ENCODE measurements at regions not wholly inside any gene's neighbourhood (a gene's known extent, or its start where the extent isn't known, plus 50 kb on each side); places are given as distances from the start of the nearest gene placed in this dataset.

DNA sequence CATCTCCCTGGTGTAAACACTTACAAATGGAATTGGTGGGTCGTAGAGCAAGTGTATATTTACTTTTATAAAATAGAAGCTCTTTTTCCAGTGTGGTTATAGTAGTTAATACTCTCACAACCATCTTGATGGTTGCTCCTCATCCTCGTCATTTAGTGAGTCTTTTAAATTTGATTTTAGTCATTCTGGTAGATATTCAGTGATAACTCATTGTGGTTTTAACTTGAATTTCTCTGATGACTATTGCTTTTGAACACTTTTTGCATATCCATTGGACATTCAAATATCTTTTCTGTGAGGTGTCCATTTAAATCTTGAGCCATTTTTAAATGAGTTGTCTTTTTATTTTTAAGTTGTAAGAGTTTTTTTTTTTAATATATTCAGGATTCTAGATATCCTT is 189.2 kb upstream of the PHACTR1 start:
- TF ChIP-seq CTCF (conservative IDR thresholded peaks at IDR 0.05; ENCODE audit: low read length) (no peak), EZH2phosphoT487 (IDR thresholded peaks at IDR 0.05; ENCODE audit: borderline replicate concordance, low read depth, low read length) (no peak)
- Histone ChIP-seq H3K79me2 (ENCODE audit: insufficient read depth, low read depth, low read length) (no peaks in the 10 kb centered on the region), H3K36me3 (ENCODE audit: insufficient read depth, low read length) (no peaks in the 10 kb centered on the region), H3K9me3 (ENCODE audit: low read length) (no peaks in the 10 kb centered on the region), H3K4me2 (ENCODE audit: low read length) (no peak overlapping the region), H3K4me3 (ENCODE audit: low read depth, low read length, poor library complexity, severe bottlenecking) (no peak overlapping the region), H4K20me1 (ENCODE audit: insufficient read depth, low read length) (no peaks in the 10 kb centered on the region), H2AFZ (ENCODE audit: low read length) (no peak overlapping the region), H3K27ac (ENCODE audit: low read depth, low read length, poor library complexity, severe bottlenecking) (no peak overlapping the region), H3K9me2 (ENCODE audit: insufficient read depth, low read length) (no peaks in the 10 kb centered on the region), H3K4me1 (ENCODE audit: insufficient read depth, low read length, poor library complexity, severe bottlenecking) (no peaks in the 10 kb centered on the region)
- POLR2A ChIA-PET, result no interaction called here
- no peak for DNase-seq (ENCODE audit: low spot score)
- BruUV-seq (replicated peaks), result no TSS peak
- intact Hi-C loops (cut with micrococcal nuclease; ENCODE audit: unreplicated experiment), result no loop called here
- CTCF ChIA-PET (ENCODE audit: unreplicated experiment), result no interaction called here

- Histone ChIP-seq H4K20me1 (ENCODE audit: insufficient read depth, low read length) (no peaks in the 10 kb centered on the region), H3K4me1 (ENCODE audit: insufficient read depth, low read length, poor library complexity, severe bottlenecking) (no peaks in the 10 kb centered on the region), H3K9me2 (ENCODE audit: insufficient read depth, low read length) (no peaks in the 10 kb centered on the region), H3K9me3 (ENCODE audit: low read length) (no peaks in the 10 kb centered on the region), H2AFZ (ENCODE audit: low read length) (no peak overlapping the region), H3K36me3 (ENCODE audit: insufficient read depth, low read length) (no peaks in the 10 kb centered on the region), H3K27ac (ENCODE audit: low read depth, low read length, poor library complexity, severe bottlenecking) (no peak overlapping the region), H3K4me3 (ENCODE audit: low read depth, low read length, poor library complexity, severe bottlenecking) (no peak overlapping the region), H3K4me2 (ENCODE audit: low read length) (no peak overlapping the region), H3K79me2 (ENCODE audit: insufficient read depth, low read depth, low read length) (no peaks in the 10 kb centered on the region)
- POLR2A ChIA-PET, result no interaction called here
- BruUV-seq (replicated peaks), result no TSS peak
- CTCF ChIA-PET (ENCODE audit: unreplicated experiment), result no interaction called here
- intact Hi-C loops (cut with micrococcal nuclease; ENCODE audit: unreplicated experiment), result no loop called here
- no peak for DNase-seq (ENCODE audit: low spot score)
- no peak for TF ChIP-seq CTCF (conservative IDR thresholded peaks at IDR 0.05; ENCODE audit: low read length)
- TF ChIP-seq EZH2phosphoT487 (IDR thresholded peaks at IDR 0.05; ENCODE audit: borderline replicate concordance, low read depth, low read length), result no peak
Observed at GRCh38 chr6:12528136-12528535, 188.4 kb upstream of the PHACTR1 start.

DNA sequence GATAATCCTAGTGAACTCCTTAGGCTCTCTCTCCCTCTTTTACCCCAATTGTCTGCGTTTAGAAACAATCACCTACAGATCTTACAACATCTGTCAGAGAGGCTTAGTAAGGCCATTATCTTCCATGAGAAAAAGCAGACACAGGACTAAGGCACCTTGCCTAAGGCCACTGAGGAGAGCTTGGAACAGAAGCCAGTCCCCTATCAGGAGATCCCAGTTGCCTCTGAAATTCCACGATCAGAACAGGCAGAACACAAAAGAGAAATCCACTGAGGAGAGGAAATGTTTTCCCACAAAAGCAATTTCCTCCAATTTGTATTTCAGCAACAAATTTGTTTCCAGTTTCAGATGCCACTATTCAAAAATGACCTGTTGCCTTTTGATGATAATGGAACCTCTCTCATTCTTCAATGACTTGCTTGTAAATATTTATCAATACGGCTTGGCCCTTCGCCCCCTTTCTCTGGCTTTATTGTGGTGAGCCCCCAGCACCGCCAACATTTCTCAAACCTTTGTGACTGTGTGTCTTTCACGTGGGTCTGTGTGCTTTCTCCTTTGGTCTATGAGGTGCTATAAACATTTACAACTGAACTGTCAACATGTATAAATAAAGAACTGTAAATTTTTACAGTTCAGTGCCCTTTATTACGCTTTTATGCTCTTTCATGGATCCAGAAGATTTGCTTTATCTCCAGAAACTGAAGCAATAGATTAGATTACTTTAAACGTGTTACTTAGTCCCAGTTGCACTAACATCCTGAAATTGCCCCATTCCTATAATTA is 187.8 kb upstream of the PHACTR1 start:
- CTCF ChIA-PET (ENCODE audit: unreplicated experiment), result no interaction called here
- Histone ChIP-seq H3K36me3 (ENCODE audit: insufficient read depth, low read length) (no peaks in the 10 kb centered on the region), H4K20me1 (ENCODE audit: insufficient read depth, low read length) (no peaks in the 10 kb centered on the region), H3K79me2 (ENCODE audit: insufficient read depth, low read depth, low read length) (no peaks in the 10 kb centered on the region), H3K9me3 (ENCODE audit: low read length) (no peaks in the 10 kb centered on the region), H2AFZ (ENCODE audit: low read length) (no peak overlapping the region), H3K9me2 (ENCODE audit: insufficient read depth, low read length) (no peaks in the 10 kb centered on the region), H3K4me1 (ENCODE audit: insufficient read depth, low read length, poor library complexity, severe bottlenecking) (no peaks in the 10 kb centered on the region), H3K4me3 (ENCODE audit: low read depth, low read length, poor library complexity, severe bottlenecking) (no peak overlapping the region), H3K4me2 (ENCODE audit: low read length) (no peak overlapping the region), H3K27ac (ENCODE audit: low read depth, low read length, poor library complexity, severe bottlenecking) (no peak overlapping the region)
- intact Hi-C loops (cut with micrococcal nuclease; ENCODE audit: unreplicated experiment), result no loop called here
- DNase-seq (ENCODE audit: low spot score), result no peak
- POLR2A ChIA-PET, result no interaction called here
- TF ChIP-seq EZH2phosphoT487 (IDR thresholded peaks at IDR 0.05; ENCODE audit: borderline replicate concordance, low read depth, low read length) (no peak), CTCF (conservative IDR thresholded peaks at IDR 0.05; ENCODE audit: low read length) (no peak)
- BruUV-seq (replicated peaks), result no TSS peak

Measured in OCI-LY7 (cell line).